Endothelial cell of umbilical vein (primary cell): ENCODE measurements at regions not wholly inside any gene's neighbourhood (a gene's known extent, or its start where the extent isn't known, plus 50 kb on each side); places are given as distances from the start of the nearest gene placed in this dataset.

ENCODE experiments used
- BruUV-seq: library from RNA; stranded (reverse); fragments of 400-500 nt; replicated peaks from 2 replicates; lab custom pipeline; 2021; lab: Mats Ljungman, UMichigan
- CTCF ChIA-PET: fragments of 300-600, 350-600 bp; sonication (Branson Sonifier 250); formaldehyde crosslinking; loops from one replicate; lab custom pipeline; 2021; ENCODE audit warnings: antibody characterized with exemption, inconsistent platforms; lab: Charles Lee
- POLR2A ChIA-PET: fragments of 300-600, 350-600 bp; sonication (Branson Sonifier 250); formaldehyde crosslinking; loops from one replicate; lab custom pipeline; 2021; ENCODE audit warnings: antibody characterized with exemption, inconsistent platforms; lab: Charles Lee
- DNase-seq: peaks from one replicate; pipeline ENCODE4 v3.0.0-alpha.2; 2011; ENCODE audit warnings: low read depth, low spot score
- FAIRE-seq: peaks from 2 replicates; lab custom pipeline; 2011; peaks lifted over from hg19 to GRCh38; lab: Jason Lieb, UNC
- H2AFZ ChIP-seq: 2 replicates; pipeline ENCODE4 v1.6.0; 2012; ENCODE audit warnings: low read depth, low read length, control low read depth, inconsistent platforms
- H3K27ac ChIP-seq: 2 replicates; pipeline ENCODE4 v1.5.1; 2011; ENCODE audit warnings: low read depth, mild to moderate bottlenecking, control low read depth, low read length, moderate library complexity; ENCODE audit not compliant: insufficient read depth
- H3K27me3 ChIP-seq, 2 experiments: 2 replicates each; pipeline versions ENCODE4 v1.6.0 to v1.6.1; 2011; ENCODE audit warnings: low read length in 2 of 2, mixed read lengths in 1 of 2; ENCODE audit not compliant: control insufficient read depth in 2 of 2, insufficient read depth in 2 of 2
- H3K36me3 ChIP-seq, 2 experiments: 2 replicates in 1 of 2; 3 replicates in 1 of 2; pipeline ENCODE4 v1.5.1; 2011; ENCODE audit warnings: low read length in 2 of 2, mild to moderate bottlenecking in 1 of 2, moderate library complexity in 1 of 2; ENCODE audit not compliant: control insufficient read depth in 2 of 2, insufficient read depth in 2 of 2; ENCODE audit errors: extremely low read depth in 1 of 2
- H3K4me1 ChIP-seq: 3 replicates; pipeline ENCODE4 v1.5.1; 2011; ENCODE audit warnings: mild to moderate bottlenecking, low read length; ENCODE audit not compliant: control insufficient read depth, insufficient read depth; ENCODE audit errors: extremely low read depth
- H3K4me2 ChIP-seq: 2 replicates; pipeline ENCODE4 v1.6.1; 2011; ENCODE audit warnings: low read length, control low read depth, mixed read lengths; ENCODE audit not compliant: insufficient read depth
- H3K4me3 ChIP-seq, 3 experiments: fragments of 200-600 bp in 1 of 3; sonication (generic), shearing (Covaris generic) in 1 of 3; replicated peaks in 1 of 3; 2 replicates each; pipeline ENCODE4 v1.5.1; 2011 to 2016; ENCODE audit warnings: control low read depth in 3 of 3, low read length in 3 of 3, mild to moderate bottlenecking in 2 of 3, inconsistent platforms in 1 of 3, low read depth in 1 of 3, moderate library complexity in 1 of 3; ENCODE audit not compliant: insufficient read depth in 1 of 3
- H3K79me2 ChIP-seq: 2 replicates; pipeline ENCODE4 v1.6.0; 2012; ENCODE audit warnings: low read length, inconsistent platforms; ENCODE audit not compliant: control insufficient read depth, insufficient read depth
- H3K9ac ChIP-seq: replicated peaks from 2 replicates; pipeline ENCODE3; 2011; ENCODE audit warnings: low read length, control low read depth; ENCODE audit not compliant: insufficient read depth; ENCODE audit errors: extremely low read depth
- H3K9me1 ChIP-seq: replicated peaks from 3 replicates; pipeline ENCODE4 v1.6.0; 2011; ENCODE audit warnings: mild to moderate bottlenecking, low read length; ENCODE audit not compliant: control insufficient read depth, insufficient read depth; ENCODE audit errors: extremely low read depth
- H3K9me3 ChIP-seq: replicated peaks from 2 replicates; pipeline ENCODE4 v1.5.1; 2012; ENCODE audit warnings: low read length, inconsistent platforms; ENCODE audit not compliant: control insufficient read depth, insufficient read depth
- H4K20me1 ChIP-seq: replicated peaks from 2 replicates; pipeline ENCODE3; 2011; ENCODE audit warnings: mild to moderate bottlenecking, low read length; ENCODE audit not compliant: control insufficient read depth, insufficient read depth; ENCODE audit errors: extremely low read depth
- CTCF ChIP-seq, 2 donors: IDR thresholded peaks; 1 replicate in 1 of 2; 2 replicates in 1 of 2; pipeline ENCODE4 v1.5.1; 2011; ENCODE audit warnings: low read length in 2 of 2, mild to moderate bottlenecking in 2 of 2, moderate library complexity in 2 of 2, control low read depth in 1 of 2, inconsistent platforms in 1 of 2, low read depth in 1 of 2; ENCODE audit not compliant: insufficient read depth in 1 of 2; ENCODE audit errors: extremely low read depth in 1 of 2
- EZH2 ChIP-seq: IDR thresholded peaks from 2 replicates; pipeline ENCODE4 v1.6.1; 2012; ENCODE audit warnings: borderline replicate concordance, low read depth, mild to moderate bottlenecking, moderate library complexity, low read length, inconsistent platforms; ENCODE audit not compliant: severe bottlenecking
- FOS ChIP-seq: IDR thresholded peaks from 2 replicates; pipeline ENCODE4 v1.6.1; 2011; ENCODE audit warnings: mild to moderate bottlenecking, low read length, moderate library complexity, borderline replicate concordance; ENCODE audit not compliant: insufficient read depth
- GATA2 ChIP-seq: IDR thresholded peaks from 2 replicates; pipeline ENCODE4 v1.7.0; 2011; ENCODE audit warnings: low read depth, mild to moderate bottlenecking, moderate library complexity, mixed read lengths, low read length; ENCODE audit not compliant: insufficient read length, insufficient read depth
- JUN ChIP-seq: IDR thresholded peaks from 2 replicates; pipeline ENCODE4 v1.6.1; 2011; ENCODE audit warnings: borderline replicate concordance, low read depth; ENCODE audit not compliant: insufficient read length, insufficient read depth
- MAX ChIP-seq: IDR thresholded peaks from 2 replicates; pipeline ENCODE4 v1.6.1; 2011; ENCODE audit not compliant: insufficient read depth, insufficient read length
- MYC ChIP-seq: IDR thresholded peaks from one replicate; pipeline ENCODE4 v1.6.1; 2011; ENCODE audit warnings: mild to moderate bottlenecking, low read depth, low read length
- POLR2A ChIP-seq: IDR thresholded peaks from 2 replicates; pipeline ENCODE4 v1.6.1; 2012; ENCODE audit warnings: low read depth, mild to moderate bottlenecking, control low read depth, low read length
- POLR2AphosphoS5 ChIP-seq: IDR thresholded peaks from 2 replicates; pipeline ENCODE4 v1.6.1; 2012; ENCODE audit warnings: low read depth, mild to moderate bottlenecking, control low read depth, low read length, moderate library complexity; ENCODE audit not compliant: insufficient read depth
- dilution Hi-C: fragments of 300-500 bp; cut with MboI; formaldehyde crosslinking; loops from one replicate; pipeline ENCODE4 v1.15.0; 2019; ENCODE audit warnings: low sequenced_read_pairs; ENCODE audit not compliant: extremely low pct_ligation_motif_present
- intact Hi-C: fragments of 100-400 bp; cut with micrococcal nuclease; formaldehyde crosslinking; loops from one replicate; pipeline ENCODE4 v1.10.0; 2022

GRCh38 chr3:117281371-117281770 lies 571.8 kb downstream of the TUSC7 start:
- POLR2A ChIA-PET: no interaction called here
- CTCF ChIA-PET: no interaction called here
- DNase-seq: no peak

More at GRCh38 chr3:117281371-117281770, 571.8 kb downstream of the TUSC7 start:
- H3K9ac ChIP-seq: no peak overlapping the region
- no peak overlapping the region for H3K4me3 ChIP-seq
- TF ChIP-seq MAX: no peak
- TF ChIP-seq EZH2: no peak
- TF ChIP-seq POLR2A: no peak
- TF ChIP-seq GATA2: no peak
- TF ChIP-seq CTCF (IDR thresholded peaks at IDR 0.05; ENCODE audit: extremely low read depth in 1 of 2, insufficient read depth in 1 of 2, low read depth in 1 of 2, low read length in 2 of 2): no peak
- TF ChIP-seq JUN: no peak
- no peak for TF ChIP-seq POLR2AphosphoS5
- TF ChIP-seq MYC: no peak
- no peak for TF ChIP-seq FOS
- peaks cover 11% of the 10 kb centered on the region for H3K4me1 ChIP-seq
- no peak overlapping the region for H3K27ac ChIP-seq
- no peaks in the 10 kb centered on the region for H3K36me3 ChIP-seq
- no peak overlapping the region for H3K4me2 ChIP-seq
- no peaks in the 10 kb centered on the region for H3K79me2 ChIP-seq
- dilution Hi-C loops (no loop called here), intact Hi-C loops (no loop called here)
- H3K9me1 ChIP-seq: peaks cover 3% of the 10 kb centered on the region
- H3K27me3 ChIP-seq: no peaks in the 10 kb centered on the region
- H2AFZ ChIP-seq: no peak overlapping the region
- BruUV-seq: no TSS peak
- no peaks in the 10 kb centered on the region for H3K9me3 ChIP-seq
- H4K20me1 ChIP-seq: no peaks in the 10 kb centered on the region
- no peak for FAIRE-seq
